SK-N-SH (cell line): ENCODE measurements at regions not wholly inside any gene's neighbourhood (a gene's known extent, or its start where the extent isn't known, plus 50 kb on each side); places are given as distances from the start of the nearest gene placed in this dataset.
"Not testable (repeated sequence)": the region's sequence is repeated elsewhere in the genome, so short reads cannot be mapped to it uniquely, and the experiment has no call there.

Experiments
- GABPA ChIP-seq: IDR thresholded peaks from 2 replicates; pipeline ENCODE4 v1.4.0; 2012; ENCODE audit warnings: low read depth, mild to moderate bottlenecking
- JUND ChIP-seq: IDR thresholded peaks from 2 replicates; pipeline ENCODE4 v1.4.0; 2012
- MAX ChIP-seq: IDR thresholded peaks from 2 replicates; pipeline ENCODE4 v1.4.0; 2012; ENCODE audit warnings: low read depth
- NRF1 ChIP-seq: IDR thresholded peaks from 2 replicates; pipeline ENCODE4 v1.6.1; 2012; ENCODE audit warnings: low read depth, mild to moderate bottlenecking, low read length
- RAD21 ChIP-seq: IDR thresholded peaks from 2 replicates; pipeline ENCODE4 v1.6.1; 2012; ENCODE audit warnings: mild to moderate bottlenecking, low read length
- RCOR1 ChIP-seq: fragments of 150-350 bp; IDR thresholded peaks from 2 replicates; pipeline ENCODE4 v1.6.1; 2017; ENCODE audit warnings: antibody characterized with exemption, low read length
- YY1 ChIP-seq: IDR thresholded peaks from 2 replicates; pipeline ENCODE4 v1.4.0; 2012; ENCODE audit warnings: low read depth, mild to moderate bottlenecking
- TF ChIP-seq, protein P1 (sequence below): fragments of 200-600 bp; sonication (generic); IDR thresholded peaks from 2 replicates; pipeline ENCODE4 v1.6.1; 2017; ENCODE audit warnings: antibody characterized with exemption, mild to moderate bottlenecking, moderate library complexity

- TF ChIP-seq, protein P1, sequence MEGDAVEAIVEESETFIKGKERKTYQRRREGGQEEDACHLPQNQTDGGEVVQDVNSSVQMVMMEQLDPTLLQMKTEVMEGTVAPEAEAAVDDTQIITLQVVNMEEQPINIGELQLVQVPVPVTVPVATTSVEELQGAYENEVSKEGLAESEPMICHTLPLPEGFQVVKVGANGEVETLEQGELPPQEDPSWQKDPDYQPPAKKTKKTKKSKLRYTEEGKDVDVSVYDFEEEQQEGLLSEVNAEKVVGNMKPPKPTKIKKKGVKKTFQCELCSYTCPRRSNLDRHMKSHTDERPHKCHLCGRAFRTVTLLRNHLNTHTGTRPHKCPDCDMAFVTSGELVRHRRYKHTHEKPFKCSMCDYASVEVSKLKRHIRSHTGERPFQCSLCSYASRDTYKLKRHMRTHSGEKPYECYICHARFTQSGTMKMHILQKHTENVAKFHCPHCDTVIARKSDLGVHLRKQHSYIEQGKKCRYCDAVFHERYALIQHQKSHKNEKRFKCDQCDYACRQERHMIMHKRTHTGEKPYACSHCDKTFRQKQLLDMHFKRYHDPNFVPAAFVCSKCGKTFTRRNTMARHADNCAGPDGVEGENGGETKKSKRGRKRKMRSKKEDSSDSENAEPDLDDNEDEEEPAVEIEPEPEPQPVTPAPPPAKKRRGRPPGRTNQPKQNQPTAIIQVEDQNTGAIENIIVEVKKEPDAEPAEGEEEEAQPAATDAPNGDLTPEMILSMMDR = not testable (repeated sequence)
- not testable (repeated sequence) for TF ChIP-seq MAX, YY1, NRF1, GABPA, JUND, RCOR1, RAD21
Observed at GRCh38 chr3:35146256-35147035, 492.9 kb upstream of the ARPP21 start.
